ENCODE measurements at regions not wholly inside any gene's neighbourhood (a gene's known extent, or its start where the extent isn't known, plus 50 kb on each side); places are given as distances from the start of the nearest gene placed in this dataset.

DNA sequence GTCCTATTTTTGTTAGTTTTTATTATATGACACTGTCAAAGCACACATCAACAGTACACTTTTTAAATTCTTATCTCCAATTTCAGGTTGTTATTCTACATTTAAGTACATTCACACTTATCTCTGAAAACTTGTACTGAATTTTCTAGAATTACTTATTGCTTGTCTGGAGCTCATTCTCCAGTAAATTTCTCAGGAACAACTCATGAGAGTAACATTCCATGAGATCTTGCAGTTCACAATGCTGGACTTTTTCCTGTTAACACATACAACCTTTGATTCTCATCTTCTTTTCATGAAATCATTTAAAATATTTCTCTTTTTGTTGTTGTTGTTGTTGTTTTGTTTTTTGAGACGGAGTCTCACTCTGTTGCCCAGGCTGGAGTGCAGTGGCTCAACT is 320.9 kb upstream of the CAMK1G start:
- Histone ChIP-seq H3K9me3 (replicated peaks in 1 of 2; ENCODE audit: control insufficient read depth in 1 of 2, insufficient read depth in 1 of 2, low read length in 2 of 2) (peaks cover under 1 to 14% of the 10 kb centered on the region in 2 donors), H3K4me1 (ENCODE audit: control insufficient read depth in 1 of 2, insufficient read depth in 2 of 2, low read length in 2 of 2) (no peaks in the 10 kb centered on the region), H3K4me3 (replicated peaks in 1 of 3; ENCODE audit: low read depth in 2 of 3, low read length in 3 of 3) (no peak overlapping the region), H3K9ac (ENCODE audit: insufficient read depth, low read length, poor library complexity, severe bottlenecking) (no peak overlapping the region), H3K27me3 (ENCODE audit: control insufficient read depth in 2 of 2, insufficient read depth in 2 of 2, low read length in 2 of 2) (no peaks in the 10 kb centered on the region), H4K20me1 (ENCODE audit: insufficient read depth, low read length) (no peaks in the 10 kb centered on the region), H3K36me3 (replicated peaks in 1 of 2; ENCODE audit: control insufficient read depth in 1 of 2, insufficient read depth in 2 of 2, low read length in 2 of 2) (no peaks in the 10 kb centered on the region), H3K27ac (ENCODE audit: low read depth in 1 of 2, low read length in 2 of 2) (no peak overlapping the region), H3K79me2 (ENCODE audit: insufficient read depth, low read length) (no peaks in the 10 kb centered on the region), H2AFZ (ENCODE audit: insufficient read depth, low read depth, low read length, poor library complexity, severe bottlenecking) (no peak overlapping the region), H3K4me2 (replicated peaks; ENCODE audit: extremely low read depth, low read length, poor library complexity, severe bottlenecking) (no peak overlapping the region)
- no CpG with 5 or more reads among the region's 1 CpG for WGBS (ENCODE audit: insufficient coverage)
- peaks cover 3 to 14% (median 7%) of the 10 kb centered on the region in 7 donors for H3K9me3 Mint-ChIP-seq
- no peak for DNase-seq
- no peak overlapping the region for H3K27ac Mint-ChIP-seq
- no peaks in the 10 kb centered on the region for H3K4me1 Mint-ChIP-seq
- intact Hi-C loops (cut with micrococcal nuclease) = no loop called here
- no peaks in the 10 kb centered on the region for H3K36me3 Mint-ChIP-seq
- H3K4me3 Mint-ChIP-seq = no peak overlapping the region
- H3K27me3 Mint-ChIP-seq (ENCODE audit: low read depth in 3 of 3) = peaks cover 1 to 3% (median 2%) of the 10 kb centered on the region in 3 donors
- TF ChIP-seq, protein P1, sequence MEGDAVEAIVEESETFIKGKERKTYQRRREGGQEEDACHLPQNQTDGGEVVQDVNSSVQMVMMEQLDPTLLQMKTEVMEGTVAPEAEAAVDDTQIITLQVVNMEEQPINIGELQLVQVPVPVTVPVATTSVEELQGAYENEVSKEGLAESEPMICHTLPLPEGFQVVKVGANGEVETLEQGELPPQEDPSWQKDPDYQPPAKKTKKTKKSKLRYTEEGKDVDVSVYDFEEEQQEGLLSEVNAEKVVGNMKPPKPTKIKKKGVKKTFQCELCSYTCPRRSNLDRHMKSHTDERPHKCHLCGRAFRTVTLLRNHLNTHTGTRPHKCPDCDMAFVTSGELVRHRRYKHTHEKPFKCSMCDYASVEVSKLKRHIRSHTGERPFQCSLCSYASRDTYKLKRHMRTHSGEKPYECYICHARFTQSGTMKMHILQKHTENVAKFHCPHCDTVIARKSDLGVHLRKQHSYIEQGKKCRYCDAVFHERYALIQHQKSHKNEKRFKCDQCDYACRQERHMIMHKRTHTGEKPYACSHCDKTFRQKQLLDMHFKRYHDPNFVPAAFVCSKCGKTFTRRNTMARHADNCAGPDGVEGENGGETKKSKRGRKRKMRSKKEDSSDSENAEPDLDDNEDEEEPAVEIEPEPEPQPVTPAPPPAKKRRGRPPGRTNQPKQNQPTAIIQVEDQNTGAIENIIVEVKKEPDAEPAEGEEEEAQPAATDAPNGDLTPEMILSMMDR (IDR thresholded peaks at IDR 0.05) = no peak

DNA sequence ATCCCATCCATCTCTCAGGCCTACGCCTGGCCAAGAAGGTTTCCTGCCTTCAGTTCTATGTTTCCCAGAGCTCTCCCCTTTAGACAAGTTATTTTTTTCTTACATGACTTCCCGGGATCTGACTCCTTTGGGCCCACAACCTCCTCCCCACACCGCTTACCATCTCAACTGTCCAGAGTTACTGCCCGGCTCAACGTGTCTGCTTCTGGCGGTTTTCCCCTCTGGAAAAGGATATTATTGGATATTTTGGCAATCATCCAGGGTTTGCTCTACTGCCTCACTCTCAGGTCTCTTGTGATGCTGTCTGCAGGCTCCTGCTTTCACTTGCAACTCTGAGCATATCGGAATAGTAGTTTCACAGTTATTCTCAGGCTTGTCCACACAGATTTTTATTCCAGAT is 318.2 kb upstream of the CAMK1G start:
- DNase-seq = no peak
- H4K20me1 ChIP-seq (ENCODE audit: insufficient read depth, low read length) = no peaks in the 10 kb centered on the region
- H3K27ac ChIP-seq (ENCODE audit: low read depth in 1 of 2, low read length in 2 of 2) = no peak overlapping the region
- Mint-ChIP-seq H3K9me3 (peaks cover 0 to 5% (median 2%) of the 10 kb centered on the region in 7 donors), H3K36me3 (no peaks in the 10 kb centered on the region), H3K4me1 (no peaks in the 10 kb centered on the region), H3K27ac (no peak overlapping the region), H3K4me3 (no peak overlapping the region), H3K27me3 (ENCODE audit: low read depth in 3 of 3) (peaks cover 3 to 4% (median 3%) of the 10 kb centered on the region in 3 donors)
- TF ChIP-seq, protein P1 (IDR thresholded peaks at IDR 0.05) = no peak
- intact Hi-C loops (cut with micrococcal nuclease) = no loop called here
- H3K4me1 ChIP-seq (ENCODE audit: control insufficient read depth in 1 of 2, insufficient read depth in 2 of 2, low read length in 2 of 2) = no peaks in the 10 kb centered on the region
- no peak overlapping the region for H3K4me3 ChIP-seq (replicated peaks in 1 of 3; ENCODE audit: low read depth in 2 of 3, low read length in 3 of 3)
- no peaks in the 10 kb centered on the region for H3K9me3 ChIP-seq (replicated peaks in 1 of 2; ENCODE audit: control insufficient read depth in 1 of 2, insufficient read depth in 1 of 2, low read length in 2 of 2)
- no peaks in the 10 kb centered on the region for H3K79me2 ChIP-seq (ENCODE audit: insufficient read depth, low read length)
- no peak overlapping the region for H2AFZ ChIP-seq (ENCODE audit: insufficient read depth, low read depth, low read length, poor library complexity, severe bottlenecking)
- WGBS (ENCODE audit: insufficient coverage) = 89% methylated on average over 1 of the region's 7 CpGs
- no peak overlapping the region for H3K9ac ChIP-seq (ENCODE audit: insufficient read depth, low read length, poor library complexity, severe bottlenecking)
- H3K27me3 ChIP-seq (ENCODE audit: control insufficient read depth in 2 of 2, insufficient read depth in 2 of 2, low read length in 2 of 2) = no peaks in the 10 kb centered on the region
- no peaks in the 10 kb centered on the region for H3K36me3 ChIP-seq (replicated peaks in 1 of 2; ENCODE audit: control insufficient read depth in 1 of 2, insufficient read depth in 2 of 2, low read length in 2 of 2)
- no peak overlapping the region for H3K4me2 ChIP-seq (replicated peaks; ENCODE audit: extremely low read depth, low read length, poor library complexity, severe bottlenecking)
